Neural progenitor cell (in vitro differentiated cells): ENCODE measurements at regions not wholly inside any gene's neighbourhood (a gene's known extent, or its start where the extent isn't known, plus 50 kb on each side); places are given as distances from the start of the nearest gene placed in this dataset.
"Not testable (repeated sequence)": the region's sequence is repeated elsewhere in the genome, so short reads cannot be mapped to it uniquely, and the experiment has no call there.

ENCODE experiments used
- DNase-seq: peaks from one replicate; pipeline ENCODE4 v3.0.0-alpha.2; 2016; ENCODE audit warnings: low spot score
- H2AFZ ChIP-seq: fragments of 200-600 bp; sonication (generic); replicated peaks from 2 replicates; pipeline ENCODE4 v1.6.1; 2016; ENCODE audit warnings: antibody characterized with exemption
- H3F3A ChIP-seq: fragments of 200-600 bp; sonication (generic); 2 replicates; pipeline ENCODE4 v1.6.1; 2016; ENCODE audit warnings: antibody characterized with exemption, low read depth
- H3K27ac ChIP-seq: fragments of 200-600 bp; sonication (generic); 2 replicates; pipeline ENCODE4 v1.5.1; 2016; ENCODE audit warnings: mild to moderate bottlenecking
- H3K27me3 ChIP-seq: fragments of 200-600 bp; sonication (generic); 2 replicates; pipeline ENCODE4 v1.6.1; 2016; ENCODE audit warnings: mild to moderate bottlenecking, moderate library complexity
- H3K36me3 ChIP-seq: fragments of 200-600 bp; sonication (generic); 2 replicates; pipeline ENCODE4 v1.5.1; 2016
- H3K4me1 ChIP-seq: fragments of 200-600 bp; sonication (generic); 2 replicates; pipeline ENCODE4 v1.6.1; 2016; ENCODE audit warnings: mixed run types
- H3K4me2 ChIP-seq: fragments of 200-600 bp; sonication (generic); 2 replicates; pipeline ENCODE4 v1.6.1; 2016
- H3K4me3 ChIP-seq: fragments of 200-600 bp; sonication (generic); 2 replicates; pipeline ENCODE4 v1.5.1; 2016
- H3K79me2 ChIP-seq: fragments of 200-600 bp; sonication (generic); 2 replicates; pipeline ENCODE4 v1.6.1; 2016; ENCODE audit warnings: low read depth
- H3K9ac ChIP-seq: fragments of 200-600 bp; sonication (generic); 2 replicates; pipeline ENCODE4 v1.6.1; 2016
- H3K9me3 ChIP-seq: fragments of 200-600 bp; sonication (generic); 2 replicates; pipeline ENCODE4 v1.5.1; 2016; ENCODE audit warnings: low read depth
- H4K20me1 ChIP-seq: fragments of 200-600 bp; sonication (generic); 2 replicates; pipeline ENCODE4 v1.6.1; 2016; ENCODE audit warnings: low read depth
- H3K27ac Mint-ChIP-seq: 3 replicates; pipeline ENCODE4 v1.8.0; 2021; ENCODE audit warnings: mixed read lengths
- H3K27me3 Mint-ChIP-seq: 2 replicates; pipeline ENCODE4 v1.8.0; 2022; ENCODE audit warnings: low read depth, mild to moderate bottlenecking, inconsistent platforms, moderate library complexity, mixed read lengths; ENCODE audit not compliant: insufficient read depth
- H3K36me3 Mint-ChIP-seq: 3 replicates; pipeline ENCODE4 v1.8.0; 2021; ENCODE audit warnings: mixed read lengths
- H3K4me1 Mint-ChIP-seq: 3 replicates; pipeline ENCODE4 v1.8.0; 2021; ENCODE audit warnings: mixed read lengths
- H3K4me3 Mint-ChIP-seq: 3 replicates; pipeline ENCODE4 v1.8.0; 2021; ENCODE audit warnings: mild to moderate bottlenecking, moderate library complexity, mixed read lengths
- H3K9me3 Mint-ChIP-seq: 3 replicates; pipeline ENCODE4 v1.8.0; 2020; ENCODE audit warnings: mixed read lengths
- EZH2 ChIP-seq: fragments of 200-600 bp; sonication (generic); IDR thresholded peaks from 2 replicates; pipeline ENCODE4 v1.6.1; 2017; ENCODE audit warnings: antibody characterized with exemption, mild to moderate bottlenecking, moderate library complexity
- EZH2phosphoT487 ChIP-seq: fragments of 200-600 bp; sonication (generic); IDR thresholded peaks from 2 replicates; pipeline ENCODE4 v1.6.1; 2017; ENCODE audit warnings: antibody characterized with exemption
- TF ChIP-seq, protein P1 (sequence below): fragments of 200-600 bp; sonication (generic); IDR thresholded peaks from 2 replicates; pipeline ENCODE4 v1.5.1; 2017; ENCODE audit warnings: antibody characterized with exemption, mild to moderate bottlenecking

DNA sequence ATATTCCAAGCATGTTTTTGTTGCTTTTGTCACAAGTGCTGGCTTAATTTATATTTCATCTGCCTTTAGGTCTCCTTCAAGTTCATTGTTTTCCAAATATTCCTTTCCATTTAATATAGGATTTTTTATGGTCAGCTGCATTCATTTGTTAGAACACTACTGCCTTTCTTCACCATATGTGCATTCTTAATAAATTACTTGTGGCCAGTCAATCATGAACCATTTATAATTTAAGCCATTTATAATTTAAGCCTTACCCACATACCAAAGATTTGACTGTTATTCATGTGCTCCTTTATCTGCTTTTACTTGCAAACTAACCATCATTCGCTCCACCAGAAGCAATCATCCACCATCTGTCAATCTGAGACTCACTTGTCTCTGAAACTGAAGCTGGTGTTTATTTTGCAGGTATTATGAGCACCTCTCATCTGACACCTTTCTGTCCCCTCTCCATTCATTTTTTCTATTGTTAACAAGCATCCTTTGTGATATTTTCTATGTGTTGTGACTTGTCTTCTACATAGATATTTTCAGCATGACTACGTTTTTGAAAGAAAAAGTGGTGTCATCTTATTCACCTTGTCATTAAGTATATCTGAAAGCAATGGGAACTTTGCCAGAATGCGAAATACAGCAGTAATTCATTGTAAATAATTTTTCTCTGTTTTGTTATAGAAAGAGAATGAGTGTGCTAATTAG, 786.8 kb downstream of the KCNJ3 start:
- Mint-ChIP-seq H3K27me3 (no peaks in the 10 kb centered on the region), H3K36me3 (no peaks in the 10 kb centered on the region), H3K4me1 (no peaks in the 10 kb centered on the region), H3K9me3 (no peaks in the 10 kb centered on the region), H3K27ac (no peak overlapping the region), H3K4me3 (no peak overlapping the region)
- H3F3A ChIP-seq: no peaks in the 10 kb centered on the region
- H4K20me1 ChIP-seq: no peaks in the 10 kb centered on the region
- no peak overlapping the region for H3K4me2 ChIP-seq
- no peak for DNase-seq
- H3K27ac ChIP-seq: no peak overlapping the region
- H3K27me3 ChIP-seq: no peaks in the 10 kb centered on the region
- H3K4me1 ChIP-seq: no peaks in the 10 kb centered on the region
- H3K79me2 ChIP-seq: no peaks in the 10 kb centered on the region
- no peaks in the 10 kb centered on the region for H3K36me3 ChIP-seq
- H2AFZ ChIP-seq: no peak overlapping the region
- TF ChIP-seq, protein P1, sequence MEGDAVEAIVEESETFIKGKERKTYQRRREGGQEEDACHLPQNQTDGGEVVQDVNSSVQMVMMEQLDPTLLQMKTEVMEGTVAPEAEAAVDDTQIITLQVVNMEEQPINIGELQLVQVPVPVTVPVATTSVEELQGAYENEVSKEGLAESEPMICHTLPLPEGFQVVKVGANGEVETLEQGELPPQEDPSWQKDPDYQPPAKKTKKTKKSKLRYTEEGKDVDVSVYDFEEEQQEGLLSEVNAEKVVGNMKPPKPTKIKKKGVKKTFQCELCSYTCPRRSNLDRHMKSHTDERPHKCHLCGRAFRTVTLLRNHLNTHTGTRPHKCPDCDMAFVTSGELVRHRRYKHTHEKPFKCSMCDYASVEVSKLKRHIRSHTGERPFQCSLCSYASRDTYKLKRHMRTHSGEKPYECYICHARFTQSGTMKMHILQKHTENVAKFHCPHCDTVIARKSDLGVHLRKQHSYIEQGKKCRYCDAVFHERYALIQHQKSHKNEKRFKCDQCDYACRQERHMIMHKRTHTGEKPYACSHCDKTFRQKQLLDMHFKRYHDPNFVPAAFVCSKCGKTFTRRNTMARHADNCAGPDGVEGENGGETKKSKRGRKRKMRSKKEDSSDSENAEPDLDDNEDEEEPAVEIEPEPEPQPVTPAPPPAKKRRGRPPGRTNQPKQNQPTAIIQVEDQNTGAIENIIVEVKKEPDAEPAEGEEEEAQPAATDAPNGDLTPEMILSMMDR: no peak
- TF ChIP-seq EZH2 (no peak), EZH2phosphoT487 (no peak)
- H3K9me3 ChIP-seq: no peaks in the 10 kb centered on the region
- no peak overlapping the region for H3K4me3 ChIP-seq
- H3K9ac ChIP-seq: no peak overlapping the region

DNA sequence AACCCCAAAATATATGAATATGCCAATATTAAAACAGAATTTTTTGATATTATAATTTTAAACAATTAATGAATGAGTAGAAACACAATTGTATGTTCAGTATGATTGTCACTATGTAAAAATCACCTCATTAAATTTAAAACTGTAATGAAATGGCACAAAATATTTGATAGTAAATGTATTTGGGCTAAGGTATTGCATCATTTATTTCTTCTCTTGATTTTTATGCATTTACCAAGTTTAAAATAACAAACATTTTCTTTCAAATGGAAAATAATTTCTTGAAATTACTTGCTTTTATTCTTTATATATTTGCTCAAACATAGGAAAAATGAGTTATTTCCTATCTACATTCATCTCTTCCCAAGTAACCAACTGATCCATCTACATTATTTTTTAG, 782.6 kb downstream of the KCNJ3 start:
- H4K20me1 ChIP-seq: no peaks in the 10 kb centered on the region
- H3K27me3 Mint-ChIP-seq: no peaks in the 10 kb centered on the region

GRCh38 chr2:155472018-155472417, 773.5 kb downstream of the KCNJ3 start:
- not testable (repeated sequence) for H3K9me3 ChIP-seq, H2AFZ ChIP-seq, H3K27ac Mint-ChIP-seq, H3K4me3 ChIP-seq, H3K4me3 Mint-ChIP-seq, H3K36me3 ChIP-seq, H3K9ac ChIP-seq, DNase-seq, H3K4me1 Mint-ChIP-seq, H3K9me3 Mint-ChIP-seq, H3K79me2 ChIP-seq, H3K36me3 Mint-ChIP-seq, H3K27ac ChIP-seq, H3K4me1 ChIP-seq, H3K4me2 ChIP-seq, H3K27me3 ChIP-seq, H3K27me3 Mint-ChIP-seq, H3F3A ChIP-seq, H4K20me1 ChIP-seq

More for the DNA sequence above, 782.6 kb downstream of the KCNJ3 start:
- Histone ChIP-seq H3K27me3 (no peaks in the 10 kb centered on the region), H3K9ac (no peak overlapping the region), H3F3A (no peaks in the 10 kb centered on the region), H3K4me1 (no peaks in the 10 kb centered on the region), H3K79me2 (no peaks in the 10 kb centered on the region), H3K4me3 (no peak overlapping the region), H2AFZ (no peak overlapping the region), H3K36me3 (no peaks in the 10 kb centered on the region), H3K27ac (no peak overlapping the region), H3K9me3 (no peaks in the 10 kb centered on the region), H3K4me2 (no peak overlapping the region)
- no peaks in the 10 kb centered on the region for H3K36me3 Mint-ChIP-seq
- no peak for TF ChIP-seq EZH2phosphoT487
- TF ChIP-seq EZH2: no peak
- TF ChIP-seq, protein P1: no peak
- H3K9me3 Mint-ChIP-seq: no peaks in the 10 kb centered on the region
- no peak for DNase-seq
- no peak overlapping the region for H3K27ac Mint-ChIP-seq
- H3K4me3 Mint-ChIP-seq: no peak overlapping the region
- no peaks in the 10 kb centered on the region for H3K4me1 Mint-ChIP-seq

GRCh38 chr2:155456222-155456621, 757.7 kb downstream of the KCNJ3 start:
- Histone ChIP-seq H3K9ac (no peak overlapping the region), H3F3A (no peaks in the 10 kb centered on the region), H3K27ac (no peak overlapping the region), H3K79me2 (no peaks in the 10 kb centered on the region), H3K4me2 (no peak overlapping the region), H2AFZ (no peak overlapping the region), H3K9me3 (no peaks in the 10 kb centered on the region), H3K27me3 (no peaks in the 10 kb centered on the region), H3K4me3 (no peak overlapping the region), H4K20me1 (no peaks in the 10 kb centered on the region), H3K36me3 (no peaks in the 10 kb centered on the region), H3K4me1 (no peaks in the 10 kb centered on the region)
- H3K4me3 Mint-ChIP-seq: no peak overlapping the region
- no peak overlapping the region for H3K27ac Mint-ChIP-seq
- TF ChIP-seq EZH2 (no peak), EZH2phosphoT487 (no peak)
- TF ChIP-seq, protein P1: no peak
- no peak for DNase-seq
- H3K4me1 Mint-ChIP-seq: no peaks in the 10 kb centered on the region
- H3K9me3 Mint-ChIP-seq: no peaks in the 10 kb centered on the region
- no peaks in the 10 kb centered on the region for H3K36me3 Mint-ChIP-seq
- H3K27me3 Mint-ChIP-seq: peaks cover 2% of the 10 kb centered on the region
